Right cardiac atrium (tissue), 5 donors: ENCODE measurements at regions not wholly inside any gene's neighbourhood (a gene's known extent, or its start where the extent isn't known, plus 50 kb on each side); places are given as distances from the start of the nearest gene placed in this dataset.
"Not testable (repeated sequence)": the region's sequence is repeated elsewhere in the genome, so short reads cannot be mapped to it uniquely, and the experiment has no call there.

Experiments
- ATAC-seq, 2 donors: fragments of 200-7000 bp; cut with Tn5 transposase; one replicate each; pipeline versions ENCODE4 v1.8.0 to v1.9.1; 2020; ENCODE audit warnings: moderate library complexity in 2 of 2, mild to moderate bottlenecking in 1 of 2
- DNase-seq, 3 donors: peaks; one replicate each; pipeline ENCODE4 v3.0.0-alpha.2; 2020
- H3K27ac ChIP-seq: one replicate; pipeline ENCODE4 v1.5.1; 2013; ENCODE audit warnings: mild to moderate bottlenecking, low read length, control low read depth, moderate library complexity
- H3K27me3 ChIP-seq: one replicate; pipeline ENCODE4 v1.6.1; 2013; ENCODE audit not compliant: control insufficient read depth, insufficient read depth
- H3K4me1 ChIP-seq: one replicate; pipeline ENCODE4 v1.6.1; 2013; ENCODE audit warnings: low read length; ENCODE audit not compliant: control insufficient read depth, insufficient read depth
- H3K4me3 ChIP-seq: one replicate; pipeline ENCODE4 v1.5.1; 2013; ENCODE audit warnings: low read length, control low read depth
- H3K9me3 ChIP-seq: one replicate; pipeline ENCODE4 v1.6.1; 2013; ENCODE audit warnings: low read length; ENCODE audit not compliant: control insufficient read depth
- WGBS: extraction: QIAGEN DNeasy Blood & Tissue Kit; methylation state at CpG from one replicate; pipeline ENCODE4 v1.1.7; 2013; 5-methylcytosine and 5-hydroxymethylcytosine counted together
- intact Hi-C, 4 donors: fragments of 100-400 bp; cut with DNase I; formaldehyde crosslinking; loops; one replicate each; pipeline versions ENCODE4 v1.11.0 to v1.14.0; 2022 to 2023
- donor health status: healthy with polysubstance abuse.
- donor health status: DM: no; HTN: yes; CAD: no.
- donor health status: DM: no; HTN: no; CAD: no.
- donor health status: DM: no; HTN: yes; CAD: no; lungs with severe emphysema.
- donor health status: DM: yes; HTN: yes; CAD: no.

- DNase-seq (no peak), ATAC-seq (peak; percentile 57 to 73)
- H3K4me1 ChIP-seq: no peaks in the 10 kb centered on the region
- H3K27me3 ChIP-seq: no peaks in the 10 kb centered on the region
- intact Hi-C loops: loop anchor here in 1 of 4 donors (10.0 kb wide), 1 partner anchor 156 kb away; no protein-coding TSS in a partner anchor
- H3K4me3 ChIP-seq: no peak overlapping the region
- 56% methylated on average over 1 of the region's 1 CpG for WGBS
- H3K27ac ChIP-seq: no peak overlapping the region
- no peaks in the 10 kb centered on the region for H3K9me3 ChIP-seq
Observed at GRCh38 chr6:19181211-19181610, 656.0 kb upstream of the ID4 start.

- Histone ChIP-seq H3K4me3 (no peak overlapping the region), H3K27me3 (no peaks in the 10 kb centered on the region), H3K9me3 (no peaks in the 10 kb centered on the region), H3K27ac (no peak overlapping the region), H3K4me1 (no peaks in the 10 kb centered on the region)
- DNase-seq: no peak
- intact Hi-C loops: no loop called here
- 39% methylated on average over 2 of the region's 2 CpGs for WGBS
- no peak for ATAC-seq
Observed at GRCh38 chr6:19193624-19194023, 643.5 kb upstream of the ID4 start.

- intact Hi-C loops: no loop called here
- Histone ChIP-seq H3K4me3 (no peak overlapping the region), H3K4me1 (no peaks in the 10 kb centered on the region), H3K27ac (no peak overlapping the region), H3K9me3 (no peaks in the 10 kb centered on the region), H3K27me3 (no peaks in the 10 kb centered on the region)
- ATAC-seq (no peak), DNase-seq (no peak)
Observed at GRCh38 chr6:19204445-19204844, 632.7 kb upstream of the ID4 start.

- Histone ChIP-seq H3K4me3 (no peak overlapping the region), H3K9me3 (no peaks in the 10 kb centered on the region), H3K4me1 (no peaks in the 10 kb centered on the region), H3K27ac (no peak overlapping the region), H3K27me3 (no peaks in the 10 kb centered on the region)
- no peak for ATAC-seq
- 84% methylated on average over 5 of the region's 5 CpGs for WGBS
- no peak for DNase-seq
- intact Hi-C loops: no loop called here
Observed at GRCh38 chr6:19205076-19205475, 632.1 kb upstream of the ID4 start.

- no peaks in the 10 kb centered on the region for H3K27me3 ChIP-seq
- H3K27ac ChIP-seq: no peak overlapping the region
- H3K4me3 ChIP-seq: no peak overlapping the region
- 79% methylated on average over 2 of the region's 2 CpGs for WGBS
- DNase-seq (no peak), ATAC-seq (no peak)
- no peaks in the 10 kb centered on the region for H3K4me1 ChIP-seq
- intact Hi-C loops: no loop called here
- H3K9me3 ChIP-seq: no peaks in the 10 kb centered on the region
Observed at GRCh38 chr6:19209202-19209601, 628.0 kb upstream of the ID4 start.

- Histone ChIP-seq H3K4me1 (no peaks in the 10 kb centered on the region), H3K4me3 (no peak overlapping the region), H3K27ac (no peak overlapping the region), H3K27me3 (no peaks in the 10 kb centered on the region), H3K9me3 (no peaks in the 10 kb centered on the region)
- intact Hi-C loops: no loop called here
- 88% methylated on average over 14 of the region's 14 CpGs for WGBS
- peak; percentile 35 to 73 (median 56) for DNase-seq
- ATAC-seq: peak; percentile 26 to 48
Observed at GRCh38 chr6:19210849-19211590, 626.1 kb upstream of the ID4 start.

- WGBS: 88% methylated on average over 2 of the region's 2 CpGs
- intact Hi-C loops: no loop called here
- H3K9me3 ChIP-seq: no peaks in the 10 kb centered on the region
- no peak overlapping the region for H3K4me3 ChIP-seq
- no peak overlapping the region for H3K27ac ChIP-seq
- no peaks in the 10 kb centered on the region for H3K27me3 ChIP-seq
- no peak for ATAC-seq
- no peaks in the 10 kb centered on the region for H3K4me1 ChIP-seq
- DNase-seq: no peak
Observed at GRCh38 chr6:19214231-19214630, 622.9 kb upstream of the ID4 start.

GRCh38 chr6:19219931-19220330 is 617.2 kb upstream of the ID4 start:
- DNase-seq (no peak), ATAC-seq (no peak)
- Histone ChIP-seq H3K27me3 (no peaks in the 10 kb centered on the region), H3K4me1 (no peaks in the 10 kb centered on the region), H3K27ac (no peak overlapping the region), H3K4me3 (no peak overlapping the region), H3K9me3 (no peaks in the 10 kb centered on the region)
- WGBS: 19% methylated on average over 1 of the region's 1 CpG
- intact Hi-C loops: no loop called here

GRCh38 chr6:19231878-19232561 is 605.1 kb upstream of the ID4 start:
- no peak overlapping the region for H3K27ac ChIP-seq
- H3K9me3 ChIP-seq: no peaks in the 10 kb centered on the region
- DNase-seq (no peak), ATAC-seq (no peak)
- intact Hi-C loops: no loop called here
- H3K4me3 ChIP-seq: no peak overlapping the region
- 61% methylated on average over 5 of the region's 5 CpGs for WGBS
- no peaks in the 10 kb centered on the region for H3K27me3 ChIP-seq
- no peaks in the 10 kb centered on the region for H3K4me1 ChIP-seq

GRCh38 chr6:19245656-19246055 is 591.5 kb upstream of the ID4 start:
- 88% methylated on average over 1 of the region's 1 CpG for WGBS
- Histone ChIP-seq H3K27ac (no peak overlapping the region), H3K9me3 (no peaks in the 10 kb centered on the region), H3K4me3 (no peak overlapping the region), H3K4me1 (no peaks in the 10 kb centered on the region), H3K27me3 (no peaks in the 10 kb centered on the region)
- intact Hi-C loops: no loop called here
- ATAC-seq (no peak), DNase-seq (no peak)

GRCh38 chr6:19247181-19247580 is 590.0 kb upstream of the ID4 start:
- ATAC-seq, DNase-seq, H3K9me3 ChIP-seq, intact Hi-C loops, H3K27me3 ChIP-seq, H3K4me1 ChIP-seq, H3K4me3 ChIP-seq, H3K27ac ChIP-seq: not testable (repeated sequence)
- 88% methylated on average over 8 of the region's 8 CpGs for WGBS
